ENCODE measurements at regions not wholly inside any gene's neighbourhood (a gene's known extent, or its start where the extent isn't known, plus 50 kb on each side); places are given as distances from the start of the nearest gene placed in this dataset.

GRCh38 chr6:113376847-113377165, 480.3 kb upstream of the MARCKS start:
- no peak for DNase-seq

DNA sequence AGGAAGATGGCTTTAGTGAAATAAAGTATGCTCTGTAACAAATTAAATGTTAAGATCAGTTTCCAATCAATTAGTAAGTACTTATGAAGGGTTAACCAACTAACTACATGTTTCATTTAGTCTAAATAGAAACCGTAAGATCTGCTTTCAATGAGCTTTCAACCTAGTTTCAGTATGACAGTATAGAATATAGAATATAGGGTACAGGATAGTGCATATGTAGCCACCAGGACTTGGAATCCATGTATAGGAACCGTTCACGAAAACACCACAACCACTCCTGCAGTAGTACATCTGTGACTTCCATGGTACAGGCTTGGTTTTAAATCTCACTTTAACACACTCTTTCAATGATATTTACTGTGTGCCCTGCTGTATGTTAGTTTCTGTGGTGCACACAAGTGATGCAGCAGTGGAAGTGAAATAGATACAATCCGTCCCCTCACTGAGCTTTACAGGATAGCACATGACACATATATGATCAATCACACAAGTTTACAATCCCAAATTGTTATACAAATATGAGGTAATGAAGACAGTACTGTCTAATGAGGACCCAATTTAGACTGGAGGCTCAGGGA, 479.7 kb upstream of the MARCKS start:
- DNase-seq, result no peak

GRCh38 chr6:113380591-113380990, 476.6 kb upstream of the MARCKS start:
- DNase-seq, result no peak

DNA sequence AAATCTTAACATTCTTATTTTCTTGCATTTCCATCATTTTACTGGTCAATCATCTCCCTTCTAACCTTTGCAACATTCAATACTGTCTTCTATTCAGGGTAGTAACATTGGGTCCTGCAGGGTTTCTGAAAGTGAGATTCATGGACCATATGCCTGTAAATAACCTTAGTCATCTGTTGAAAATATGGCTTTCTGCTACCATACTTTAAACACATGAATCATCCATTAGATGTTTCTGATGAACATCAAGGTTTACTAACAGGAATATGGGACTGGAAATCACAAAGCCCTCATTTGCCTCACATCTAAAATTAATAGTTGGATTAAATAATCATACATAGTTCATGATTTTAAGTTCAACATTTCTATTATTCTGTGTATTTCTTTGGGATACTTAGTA, 475.9 kb upstream of the MARCKS start:
- no peak for DNase-seq

DNA sequence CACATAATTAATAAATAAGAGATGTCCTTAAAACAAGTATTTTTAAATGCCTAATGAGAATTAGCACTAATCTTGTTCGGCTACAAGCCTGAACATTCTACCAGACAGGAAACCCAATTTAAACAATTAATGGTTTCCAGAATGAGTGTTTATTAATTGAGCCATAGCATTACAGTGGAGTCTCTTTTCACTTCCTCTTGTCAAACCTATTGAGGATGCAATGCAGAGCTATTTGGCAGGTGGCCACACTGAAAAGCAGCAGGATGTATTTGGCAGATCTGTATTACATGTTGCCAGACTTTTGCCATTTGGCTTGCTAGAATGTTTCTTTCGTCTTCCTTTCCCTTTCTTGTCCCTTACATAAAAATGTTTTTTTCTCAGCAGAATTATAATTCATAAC, 475.2 kb upstream of the MARCKS start:
- no peak for DNase-seq

- no peak for DNase-seq
These were observed 473.4 kb upstream of the MARCKS start for GRCh38 chr6:113383701-113384100.

DNA sequence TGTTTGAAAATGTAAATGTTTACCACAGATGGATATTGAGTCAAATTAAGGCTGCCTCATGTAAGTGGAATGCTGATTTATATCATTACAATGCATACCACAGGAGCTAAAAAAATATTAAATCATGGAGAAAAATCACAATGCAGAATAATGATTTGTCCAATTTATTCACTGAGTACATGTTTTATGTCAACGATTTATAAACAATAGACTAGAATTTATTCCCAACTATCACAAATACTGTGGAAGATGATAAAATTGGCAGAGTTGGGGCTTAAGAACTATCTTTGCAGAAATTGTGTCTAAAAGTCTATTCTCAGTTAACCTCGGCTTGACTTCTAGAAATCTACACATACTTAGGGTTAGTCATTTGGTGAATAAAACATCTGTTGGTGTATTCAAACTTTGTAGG, 472.1 kb upstream of the MARCKS start:
- no peak for DNase-seq

DNA sequence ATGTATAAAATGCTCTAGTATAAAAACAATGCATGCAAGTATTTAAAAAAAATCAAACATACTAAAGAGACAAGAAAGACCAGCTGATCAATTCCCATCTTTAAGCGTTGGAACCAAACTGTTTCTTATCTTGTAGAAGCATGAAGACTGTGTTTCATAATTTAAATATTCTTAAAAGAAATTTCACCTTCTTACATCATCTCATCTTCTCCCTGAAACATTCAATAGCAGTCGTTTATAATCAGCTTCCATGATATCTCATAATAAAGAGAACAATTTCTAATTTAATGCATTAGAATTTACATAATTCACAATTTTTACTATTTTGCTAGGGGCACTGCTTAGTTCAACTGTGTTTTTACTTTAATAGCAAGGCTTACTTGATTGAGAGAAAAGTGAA, 468.1 kb upstream of the MARCKS start:
- no peak for DNase-seq

GRCh38 chr6:113392551-113393055, 464.5 kb upstream of the MARCKS start:
- DNase-seq, result no peak

GRCh38 chr6:113394216-113394615, 462.9 kb upstream of the MARCKS start:
- DNase-seq, result no peak

DNA sequence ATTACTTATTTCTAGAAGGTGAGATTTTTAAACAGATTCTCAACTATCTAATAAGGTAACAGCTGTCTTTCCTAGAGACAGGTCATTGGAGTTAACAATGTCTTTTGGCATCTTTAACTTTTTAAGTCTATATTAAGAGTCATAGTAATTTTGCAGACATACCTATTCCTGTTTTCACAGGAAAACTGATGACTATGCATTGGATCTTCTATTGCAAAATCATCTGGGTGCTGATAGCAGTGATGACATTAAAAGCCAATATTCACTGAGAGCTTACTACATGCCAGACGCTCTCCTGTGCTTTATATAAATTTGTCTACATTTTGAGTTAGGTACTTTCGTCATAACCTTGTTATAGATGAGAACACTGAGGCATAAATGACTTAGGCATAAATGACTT, 462.4 kb upstream of the MARCKS start:
- no peak for DNase-seq

GRCh38 chr6:113396730-113397129, 460.4 kb upstream of the MARCKS start:
- no peak for DNase-seq

GRCh38 chr6:113397236-113397635, 459.9 kb upstream of the MARCKS start:
- DNase-seq, result no peak

- no peak for DNase-seq
These were observed 455.9 kb upstream of the MARCKS start for GRCh38 chr6:113401231-113401630.

- no peak for DNase-seq
These were observed 454.6 kb upstream of the MARCKS start for GRCh38 chr6:113402544-113402943.

GRCh38 chr6:113403966-113404595, 453.1 kb upstream of the MARCKS start:
- DNase-seq, result peak; percentile 50

DNA sequence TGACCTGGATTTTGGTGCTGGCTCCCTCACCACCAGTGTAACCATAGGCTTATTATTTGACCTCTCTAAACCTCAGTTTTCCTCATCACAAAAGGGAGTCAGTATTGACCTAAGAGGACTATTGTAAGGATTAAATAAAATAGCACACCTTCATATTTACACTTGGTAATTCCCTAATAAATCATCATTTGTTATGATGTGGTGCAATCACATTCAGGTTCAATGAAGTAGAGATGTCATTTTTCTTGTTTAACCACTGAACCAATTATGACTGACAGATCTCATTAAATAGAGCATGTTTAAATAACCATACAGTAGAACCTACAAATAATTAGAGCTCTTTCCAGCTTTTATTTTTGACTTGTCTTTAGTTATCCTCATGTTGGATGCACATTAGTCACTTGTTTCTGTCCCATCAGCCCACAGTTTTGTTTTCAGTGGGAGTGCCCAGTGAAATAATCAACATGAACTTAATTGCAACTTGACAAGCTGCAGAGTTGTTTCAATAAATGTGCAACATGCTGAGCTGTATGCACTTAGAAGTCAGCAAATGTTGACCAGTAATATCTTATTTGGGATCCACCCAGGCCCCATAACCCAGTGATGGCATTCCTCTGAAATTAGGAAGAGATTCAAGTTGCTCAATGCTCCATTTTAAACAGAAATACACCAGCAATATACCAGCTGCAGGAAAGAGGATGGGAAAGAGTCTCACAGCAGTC, 451.7 kb upstream of the MARCKS start:
- no peak for DNase-seq

DNA sequence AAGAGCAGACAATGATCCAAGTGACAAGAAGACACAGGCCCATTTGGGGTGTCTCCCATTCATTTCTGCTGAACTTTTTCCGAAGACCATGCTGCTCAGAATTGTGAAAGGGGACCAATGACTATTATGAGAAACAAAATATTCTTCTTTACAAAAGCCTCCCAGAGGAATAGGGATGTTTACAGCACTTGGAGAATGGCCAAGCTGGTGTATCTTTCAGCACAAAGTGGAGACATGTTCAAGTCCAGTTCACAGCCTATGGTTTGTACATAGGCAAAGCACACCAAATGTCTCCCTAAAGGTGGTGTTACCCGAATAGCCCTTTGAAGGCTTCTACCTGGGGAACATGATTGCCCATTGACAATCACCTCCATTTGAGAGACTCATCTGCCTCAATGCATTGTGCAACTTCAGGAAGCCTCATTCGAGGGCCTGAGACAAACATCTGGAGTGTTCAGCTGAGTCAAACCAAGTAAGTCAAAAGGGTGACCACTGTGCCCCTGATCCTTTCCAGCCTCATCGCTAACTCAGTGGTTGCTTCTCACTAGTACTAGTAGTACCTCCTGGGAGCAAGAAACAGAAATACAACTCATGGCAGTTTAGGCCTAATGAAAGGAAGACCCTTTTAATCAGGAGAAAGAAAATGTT, 451.0 kb upstream of the MARCKS start:
- no peak for DNase-seq

GRCh38 chr6:113411011-113411410, 446.1 kb upstream of the MARCKS start:
- DNase-seq, result no peak

DNA sequence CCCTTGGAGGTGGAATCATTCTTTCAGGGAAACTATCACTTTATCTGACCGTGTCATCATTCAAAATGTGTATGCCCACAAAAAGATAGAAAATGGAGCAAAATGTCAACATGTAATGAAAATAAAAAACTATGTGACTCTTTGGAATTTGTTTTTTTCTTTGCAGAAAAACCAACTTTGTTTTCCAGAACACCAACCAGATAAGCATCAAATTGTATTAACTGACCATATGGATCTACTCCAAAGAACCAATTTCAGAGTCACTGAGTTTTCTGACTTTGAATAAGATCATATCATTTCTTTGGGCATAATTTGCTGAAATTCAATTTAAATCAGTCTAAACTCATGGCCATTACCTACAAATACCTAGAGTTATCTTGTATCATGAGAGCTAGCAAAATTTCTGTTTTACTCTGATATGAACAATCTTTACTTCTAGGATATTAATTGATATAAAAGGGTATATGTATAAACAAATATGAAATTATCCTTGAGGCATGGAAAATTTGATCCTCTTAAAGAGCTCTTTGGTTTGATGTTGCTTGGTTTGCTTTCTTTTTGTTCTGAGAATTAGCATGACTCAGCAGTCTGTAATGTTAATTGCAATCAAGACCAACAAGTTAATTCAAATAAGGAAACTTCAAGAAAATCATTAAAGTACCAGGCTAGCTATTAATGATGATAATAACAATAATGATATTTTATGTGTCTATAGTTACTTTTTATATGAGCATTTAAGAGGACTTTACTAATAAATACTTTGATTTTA, 444.4 kb upstream of the MARCKS start:
- DNase-seq, result no peak

- no peak for DNase-seq
These were observed 442.6 kb upstream of the MARCKS start for GRCh38 chr6:113414511-113414910.

DNA sequence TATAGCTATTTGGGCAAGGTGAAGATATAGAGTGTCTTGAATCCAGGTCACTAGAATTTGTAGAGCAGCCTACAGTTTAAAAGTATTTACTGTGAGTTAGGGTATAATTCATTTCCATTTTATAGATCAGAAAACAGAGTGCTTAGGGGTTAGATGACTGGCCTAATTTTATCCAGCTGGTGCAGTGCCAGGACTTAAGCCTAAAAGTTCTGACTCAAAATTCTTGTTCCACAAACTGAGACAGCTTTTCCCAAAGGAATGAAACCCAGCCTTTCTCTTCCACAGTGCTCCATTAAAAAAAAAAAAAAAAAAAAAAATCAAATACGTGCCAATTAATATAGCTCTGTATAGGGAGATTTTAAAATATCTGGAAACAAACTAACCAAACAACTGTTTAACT, 441.0 kb upstream of the MARCKS start:
- no peak for DNase-seq
